Aorta (tissue), 5 donors: ENCODE measurements at regions not wholly inside any gene's neighbourhood (a gene's known extent, or its start where the extent isn't known, plus 50 kb on each side); places are given as distances from the start of the nearest gene placed in this dataset.

Experiments used
- ATAC-seq: fragments of 200-7000 bp; cut with Tn5 transposase; one replicate; pipeline ENCODE4 v1.9.1; 2022; ENCODE audit warnings: moderate library complexity; ENCODE audit not compliant: low FRiP score
- DNase-seq, 2 donors: peaks; one replicate each; pipeline ENCODE4 v3.0.0-alpha.2; 2020
- H3K27ac ChIP-seq, 2 donors: one replicate each; pipeline ENCODE4 v1.5.1; 2013; ENCODE audit warnings: low read length in 2 of 2, mild to moderate bottlenecking in 2 of 2, moderate library complexity in 2 of 2, control low read depth in 1 of 2, inconsistent platforms in 1 of 2, low read depth in 1 of 2
- H3K27me3 ChIP-seq, 2 donors: one replicate each; pipeline ENCODE4 v1.6.1; 2013; ENCODE audit warnings: control low read depth in 1 of 2, low read length in 1 of 2, mild to moderate bottlenecking in 1 of 2, moderate library complexity in 1 of 2; ENCODE audit not compliant: insufficient read depth in 2 of 2, control insufficient read depth in 1 of 2
- H3K36me3 ChIP-seq, 2 donors: one replicate each; pipeline ENCODE4 v1.6.1; 2013; ENCODE audit warnings: control low read depth in 1 of 2, low read length in 1 of 2, mild to moderate bottlenecking in 1 of 2; ENCODE audit not compliant: insufficient read depth in 2 of 2, control insufficient read depth in 1 of 2
- H3K4me1 ChIP-seq, 2 donors: one replicate each; pipeline ENCODE4 v1.6.1; 2013; ENCODE audit warnings: low read length in 2 of 2, control low read depth in 1 of 2, mild to moderate bottlenecking in 1 of 2, moderate library complexity in 1 of 2; ENCODE audit not compliant: insufficient read depth in 2 of 2, control insufficient read depth in 1 of 2
- H3K4me3 ChIP-seq, 2 donors: one replicate each; pipeline ENCODE4 v1.5.1; 2013; ENCODE audit warnings: low read length in 2 of 2, control low read depth in 1 of 2, mild to moderate bottlenecking in 1 of 2
- H3K9me3 ChIP-seq: one replicate; pipeline ENCODE4 v1.6.1; 2013; ENCODE audit warnings: mild to moderate bottlenecking, low read length; ENCODE audit not compliant: control insufficient read depth
- WGBS, 2 donors: extraction: QIAGEN DNeasy Blood & Tissue Kit; methylation state at CpG; one replicate each; pipeline ENCODE4 v1.1.7; 2013; 5-methylcytosine and 5-hydroxymethylcytosine counted together
- intact Hi-C, 2 donors: fragments of 100-400 bp; cut with DNase I; formaldehyde crosslinking; loops; one replicate each; pipeline versions ENCODE4 v1.14.2 to v1.15.0; 2022
- donor health status: healthy with polysubstance abuse.
- donor health status: Bipolar disorder and iron deficiency.
- donor health status: DM: no; HTN: no; CAD: no.
- donor health status: DM: no; HTN: no; CAD: no.
- donor health status: DM: yes; HTN: yes; CAD: no.

GRCh38 chr3:59142556-59142955 is 92.7 kb upstream of the CFAP20DC start:
- Histone ChIP-seq H3K4me1 (no peaks in the 10 kb centered on the region), H3K4me3 (no peak overlapping the region), H3K27me3 (no peaks in the 10 kb centered on the region), H3K36me3 (no peaks in the 10 kb centered on the region), H3K9me3 (no peaks in the 10 kb centered on the region), H3K27ac (no peak overlapping the region)
- WGBS, 2 donors, result 62 to 66% methylated on average over 6 of the region's 6 CpGs
- ATAC-seq, result no peak
- no peak for DNase-seq
- intact Hi-C loops, result no loop called here

GRCh38 chr3:59138966-59139365 is 89.1 kb upstream of the CFAP20DC start:
- no peak for ATAC-seq
- no peaks in the 10 kb centered on the region for H3K9me3 ChIP-seq
- WGBS, 2 donors, result 95 to 98% methylated on average over 7 of the region's 7 CpGs
- no peaks in the 10 kb centered on the region for H3K36me3 ChIP-seq
- H3K4me1 ChIP-seq, result no peaks in the 10 kb centered on the region
- no peaks in the 10 kb centered on the region for H3K27me3 ChIP-seq
- no peak overlapping the region for H3K27ac ChIP-seq
- H3K4me3 ChIP-seq, result no peak overlapping the region
- DNase-seq, result no peak
- intact Hi-C loops, result no loop called here

- H3K4me3 ChIP-seq, result no peak overlapping the region
- H3K4me1 ChIP-seq, result no peaks in the 10 kb centered on the region
- H3K9me3 ChIP-seq, result no peaks in the 10 kb centered on the region
- DNase-seq, result no peak
- H3K27me3 ChIP-seq, result no peaks in the 10 kb centered on the region
- 94 to 100% methylated on average over 1 of the region's 1 CpG for WGBS, 2 donors
- intact Hi-C loops, result no loop called here
- ATAC-seq, result no peak
- H3K27ac ChIP-seq, result no peak overlapping the region
- H3K36me3 ChIP-seq, result no peaks in the 10 kb centered on the region
Observed at GRCh38 chr3:59137415-59137814, 87.6 kb upstream of the CFAP20DC start.

GRCh38 chr3:59136081-59136480 is 86.3 kb upstream of the CFAP20DC start:
- Histone ChIP-seq H3K4me3 (no peak overlapping the region), H3K27ac (no peak overlapping the region), H3K9me3 (no peaks in the 10 kb centered on the region), H3K36me3 (no peaks in the 10 kb centered on the region), H3K27me3 (no peaks in the 10 kb centered on the region), H3K4me1 (no peaks in the 10 kb centered on the region)
- ATAC-seq (no peak), DNase-seq (no peak)
- intact Hi-C loops, result no loop called here
- 57 to 73% methylated on average over 2 of the region's 2 CpGs for WGBS, 2 donors

GRCh38 chr3:59135096-59135495 is 85.3 kb upstream of the CFAP20DC start:
- H3K36me3 ChIP-seq, result no peaks in the 10 kb centered on the region
- ATAC-seq (no peak), DNase-seq (no peak)
- H3K27me3 ChIP-seq, result no peaks in the 10 kb centered on the region
- no peak overlapping the region for H3K4me3 ChIP-seq
- no peaks in the 10 kb centered on the region for H3K9me3 ChIP-seq
- intact Hi-C loops, result no loop called here
- H3K4me1 ChIP-seq, result no peaks in the 10 kb centered on the region
- no peak overlapping the region for H3K27ac ChIP-seq
- 64 to 73% methylated on average over 3 of the region's 3 CpGs for WGBS, 2 donors

GRCh38 chr3:59133311-59133710 is 83.5 kb upstream of the CFAP20DC start:
- intact Hi-C loops, result no loop called here
- Histone ChIP-seq H3K27me3 (no peaks in the 10 kb centered on the region), H3K27ac (no peak overlapping the region), H3K9me3 (no peaks in the 10 kb centered on the region), H3K4me3 (no peak overlapping the region), H3K36me3 (no peaks in the 10 kb centered on the region), H3K4me1 (no peaks in the 10 kb centered on the region)
- ATAC-seq (no peak), DNase-seq (no peak)
- WGBS, 2 donors, result 36 to 37% methylated on average over 4 of the region's 4 CpGs

- H3K4me3 ChIP-seq, result no peak overlapping the region
- ATAC-seq (no peak), DNase-seq (no peak)
- intact Hi-C loops, result no loop called here
- no peaks in the 10 kb centered on the region for H3K4me1 ChIP-seq
- no peaks in the 10 kb centered on the region for H3K27me3 ChIP-seq
- H3K36me3 ChIP-seq, result no peaks in the 10 kb centered on the region
- no peaks in the 10 kb centered on the region for H3K9me3 ChIP-seq
- 76 to 80% methylated on average over 3 of the region's 3 CpGs for WGBS, 2 donors
- no peak overlapping the region for H3K27ac ChIP-seq
Observed at GRCh38 chr3:59131016-59131766, 81.4 kb upstream of the CFAP20DC start.

- DNase-seq (no peak), ATAC-seq (no peak)
- Histone ChIP-seq H3K9me3 (no peaks in the 10 kb centered on the region), H3K4me3 (no peak overlapping the region), H3K36me3 (no peaks in the 10 kb centered on the region), H3K27ac (no peak overlapping the region), H3K4me1 (no peaks in the 10 kb centered on the region), H3K27me3 (no peaks in the 10 kb centered on the region)
- WGBS, 2 donors, result 78 to 87% methylated on average over 3 of the region's 3 CpGs
- intact Hi-C loops, result no loop called here
Observed at GRCh38 chr3:59128685-59129084, 78.9 kb upstream of the CFAP20DC start.

GRCh38 chr3:59127071-59127470 is 77.2 kb upstream of the CFAP20DC start:
- Histone ChIP-seq H3K27me3 (no peaks in the 10 kb centered on the region), H3K27ac (no peak overlapping the region), H3K4me1 (no peaks in the 10 kb centered on the region), H3K4me3 (no peak overlapping the region), H3K9me3 (no peaks in the 10 kb centered on the region), H3K36me3 (no peaks in the 10 kb centered on the region)
- peak; percentile 26 for ATAC-seq
- intact Hi-C loops, result no loop called here
- no peak for DNase-seq
